Hematopoietic multipotent progenitor cell treated with erythropoietin and hydrocortisone succinate and interleukin-3 and kit ligand, for 15 days (in vitro differentiated cells): ENCODE measurements at regions not wholly inside any gene's neighbourhood (a gene's known extent, or its start where the extent isn't known, plus 50 kb on each side); places are given as distances from the start of the nearest gene placed in this dataset.

ENCODE experiments used
- DNase-seq: peaks from one replicate; pipeline ENCODE4 v3.0.0-alpha.2; 2015; ENCODE audit warnings: low spot score

GRCh38 chr5:33254579-33254978 lies 186.2 kb upstream of the TARS1 start:
- no peak for DNase-seq

GRCh38 chr5:33257807-33258429 lies 182.8 kb upstream of the TARS1 start:
- DNase-seq, result no peak

- DNase-seq, result no peak
Measured at GRCh38 chr5:33258553-33258952, 182.2 kb upstream of the TARS1 start.

GRCh38 chr5:33260098-33260497 lies 180.7 kb upstream of the TARS1 start:
- no peak for DNase-seq

- DNase-seq, result no peak
Measured at GRCh38 chr5:33261305-33261704, 179.5 kb upstream of the TARS1 start.

- no peak for DNase-seq
Measured at GRCh38 chr5:33261747-33262146, 179.0 kb upstream of the TARS1 start.

- DNase-seq, result no peak
Measured at GRCh38 chr5:33267801-33268200, 173.0 kb upstream of the TARS1 start.

- no peak for DNase-seq
Measured at GRCh38 chr5:33268374-33268773, 172.4 kb upstream of the TARS1 start.

GRCh38 chr5:33270671-33271070 lies 170.1 kb upstream of the TARS1 start:
- no peak for DNase-seq

GRCh38 chr5:33271606-33272005 lies 169.2 kb upstream of the TARS1 start:
- DNase-seq, result no peak

- no peak for DNase-seq
Measured at GRCh38 chr5:33272288-33272687, 168.5 kb upstream of the TARS1 start.

GRCh38 chr5:33273985-33274384 lies 166.8 kb upstream of the TARS1 start:
- DNase-seq, result no peak

GRCh38 chr5:33275391-33275790 lies 165.4 kb upstream of the TARS1 start:
- no peak for DNase-seq

GRCh38 chr5:33275921-33276627 lies 164.7 kb upstream of the TARS1 start:
- DNase-seq, result no peak

- DNase-seq, result no peak
Measured at GRCh38 chr5:33276628-33276950, 164.2 kb upstream of the TARS1 start.

- DNase-seq, result no peak
Measured at GRCh38 chr5:33277061-33277650, 163.6 kb upstream of the TARS1 start.

- no peak for DNase-seq
Measured at GRCh38 chr5:33281431-33281843, 159.3 kb upstream of the TARS1 start.

GRCh38 chr5:33282157-33282556 lies 158.6 kb upstream of the TARS1 start:
- no peak for DNase-seq

- DNase-seq, result no peak
Measured at GRCh38 chr5:33282696-33283095, 158.1 kb upstream of the TARS1 start.

- DNase-seq, result no peak
Measured at GRCh38 chr5:33283243-33283642, 157.5 kb upstream of the TARS1 start.

- no peak for DNase-seq
Measured at GRCh38 chr5:33284681-33285080, 156.1 kb upstream of the TARS1 start.

GRCh38 chr5:33287242-33287641 lies 153.5 kb upstream of the TARS1 start:
- no peak for DNase-seq

GRCh38 chr5:33291216-33292000 lies 149.4 kb upstream of the TARS1 start:
- no peak for DNase-seq
